ENCODE measurements at regions not wholly inside any gene's neighbourhood (a gene's known extent, or its start where the extent isn't known, plus 50 kb on each side); places are given as distances from the start of the nearest gene placed in this dataset.

DNA sequence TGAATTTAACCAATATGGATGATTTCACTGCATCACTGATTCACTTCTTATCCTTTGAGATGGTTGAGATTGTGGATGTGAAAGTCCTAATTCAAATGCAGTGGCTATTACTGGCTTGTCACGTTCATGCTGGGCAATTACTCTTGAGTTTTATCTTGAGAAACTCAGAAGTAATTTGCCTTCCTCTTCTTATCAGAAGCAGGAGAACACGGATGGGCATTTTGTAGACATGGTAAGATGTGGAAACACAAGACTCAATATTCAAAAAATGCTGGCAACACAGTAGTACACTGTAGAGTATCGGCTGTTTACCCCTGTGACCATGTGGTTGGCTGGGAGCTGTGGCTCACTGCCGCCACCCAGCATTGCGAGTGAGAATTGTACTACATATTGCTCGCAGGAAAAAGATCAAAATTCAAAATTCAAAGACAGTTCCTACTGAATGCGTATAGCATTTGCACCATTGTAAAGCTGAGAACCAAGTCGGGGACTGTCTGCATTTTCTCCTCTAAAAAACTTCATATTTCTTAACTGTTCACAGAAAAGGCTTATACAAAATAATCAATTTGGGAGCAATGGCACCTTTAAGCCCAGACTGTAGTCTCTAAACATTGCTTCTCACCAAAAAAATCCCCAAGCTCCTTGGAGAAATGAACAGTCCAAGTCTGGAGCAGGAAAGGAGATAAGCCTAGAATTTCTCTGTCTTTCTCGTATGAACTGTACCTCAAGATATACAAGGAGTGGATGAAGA, 61.9 kb upstream of the ELOVL5 start:
- H3K27me3 Mint-ChIP-seq: no peaks in the 10 kb centered on the region
- ATAC-seq (ENCODE audit: low read depth in 2 of 2) (peak; percentile 98 to 99), DNase-seq (peak; percentile 55)
- no peaks in the 10 kb centered on the region for H3K9me3 Mint-ChIP-seq
- peaks cover 6 to 10% (median 7%) of the 10 kb centered on the region in 3 donors for H3K4me1 Mint-ChIP-seq
- peak overlapping the region in 3 of 6 donors; percentile 30 to 75 (median 57) for H3K27ac Mint-ChIP-seq
- peak overlapping the region in 7 of 8 donors; percentile 50 to 82 (median 72) for H3K4me3 Mint-ChIP-seq
- H3K36me3 Mint-ChIP-seq: no peaks in the 10 kb centered on the region

DNA sequence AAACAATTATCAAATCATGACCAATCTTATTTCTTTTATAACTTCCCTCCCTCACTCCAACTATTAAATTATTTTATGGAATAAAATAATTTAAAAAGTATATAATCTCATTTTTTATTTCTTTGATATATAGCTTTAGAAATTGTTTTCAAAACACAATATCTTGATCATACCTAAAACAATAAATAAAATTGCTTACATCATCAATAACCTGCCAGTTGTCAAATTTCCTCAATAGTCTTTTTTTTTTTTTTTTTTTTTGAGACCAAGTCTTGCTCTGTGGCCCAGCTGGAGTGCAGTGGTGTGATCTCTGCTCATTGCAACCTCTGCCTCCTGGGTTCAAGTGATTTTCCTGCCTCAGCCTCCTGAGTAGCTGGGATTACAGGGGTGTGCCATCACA, 60.1 kb upstream of the ELOVL5 start:
- DNase-seq (no peak), ATAC-seq (ENCODE audit: low read depth in 2 of 2) (no peak)
- H3K9me3 Mint-ChIP-seq: no peaks in the 10 kb centered on the region
- no peak overlapping the region for H3K27ac Mint-ChIP-seq
- no peak overlapping the region for H3K4me3 Mint-ChIP-seq
- H3K4me1 Mint-ChIP-seq: peaks cover 6 to 10% (median 7%) of the 10 kb centered on the region in 3 donors
- H3K27me3 Mint-ChIP-seq: no peaks in the 10 kb centered on the region
- H3K36me3 Mint-ChIP-seq: no peaks in the 10 kb centered on the region

DNA sequence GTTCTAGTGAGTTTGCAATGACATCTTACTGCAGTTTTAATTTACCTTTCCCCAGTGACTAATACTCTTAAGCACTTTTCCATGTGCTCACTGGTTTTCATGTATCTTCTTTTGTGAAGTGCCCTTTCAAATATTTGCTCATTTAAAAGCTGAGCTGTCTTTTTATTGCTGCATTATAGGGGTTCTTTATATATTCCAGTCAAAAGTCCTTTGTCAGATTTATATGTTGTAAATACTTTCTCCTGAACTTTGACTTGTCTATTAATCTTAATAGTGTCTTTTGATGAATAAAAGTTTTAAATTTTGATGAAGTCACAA, 50.2 kb upstream of the ELOVL5 start:
- no peak for DNase-seq
- Mint-ChIP-seq H3K4me3 (no peak overlapping the region), H3K9me3 (peaks cover 0 to 4% (median 0%) of the 10 kb centered on the region in 7 donors), H3K27ac (peak overlapping the region in 1 of 6 donors; percentile 24), H3K36me3 (no peaks in the 10 kb centered on the region), H3K4me1 (peaks cover 4 to 13% (median 8%) of the 10 kb centered on the region in 3 donors), H3K27me3 (no peaks in the 10 kb centered on the region)
- no peak for ATAC-seq (ENCODE audit: low read depth in 2 of 2)

DNA sequence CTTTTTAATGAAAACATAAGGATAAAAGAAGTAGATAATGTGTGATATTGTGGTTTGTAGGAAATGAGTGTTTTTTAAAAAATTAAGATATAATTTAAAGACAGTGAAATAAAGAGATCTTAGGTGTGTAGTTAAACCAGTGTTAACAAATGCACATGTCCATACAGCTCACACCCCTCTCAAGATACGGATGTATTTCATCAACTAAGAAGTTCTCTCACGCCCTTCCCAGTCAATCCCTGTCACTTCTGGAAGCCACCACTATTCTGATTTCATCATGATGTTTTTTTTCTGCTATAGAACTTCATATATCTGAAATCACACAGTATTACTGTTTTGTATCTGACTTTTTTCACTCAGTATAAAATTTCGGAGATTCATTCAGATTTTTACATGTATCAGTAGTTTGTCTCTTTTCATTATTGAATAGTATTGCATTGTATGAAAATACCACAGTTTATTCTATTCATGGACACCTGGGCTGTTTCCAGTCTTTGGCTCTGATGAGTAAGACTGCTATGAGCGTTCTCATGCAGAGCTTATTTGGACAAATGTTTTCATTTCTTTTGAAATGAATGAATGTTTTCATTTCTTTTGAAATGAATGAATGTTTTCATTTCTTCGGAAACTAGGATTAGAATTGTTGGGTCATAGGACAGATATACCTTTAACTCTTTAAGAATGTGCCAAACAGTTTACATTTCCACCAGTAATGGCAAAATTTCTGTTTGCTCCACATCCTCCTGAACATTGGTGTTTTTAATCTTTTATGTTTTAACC, 49.7 kb upstream of the ELOVL5 start:
- H3K27ac Mint-ChIP-seq: no peak overlapping the region
- H3K27me3 Mint-ChIP-seq: no peaks in the 10 kb centered on the region
- ATAC-seq (ENCODE audit: low read depth in 2 of 2): no peak
- H3K36me3 Mint-ChIP-seq: no peaks in the 10 kb centered on the region
- H3K4me1 Mint-ChIP-seq: peaks cover 4 to 12% (median 8%) of the 10 kb centered on the region in 3 donors
- DNase-seq: no peak
- H3K9me3 Mint-ChIP-seq: peaks cover 0 to 4% (median 0%) of the 10 kb centered on the region in 7 donors
- no peak overlapping the region for H3K4me3 Mint-ChIP-seq

Measured in naive B cell (primary cell).